Esophagus muscularis mucosa (tissue), 3 donors: ENCODE measurements at regions not wholly inside any gene's neighbourhood (a gene's known extent, or its start where the extent isn't known, plus 50 kb on each side); places are given as distances from the start of the nearest gene placed in this dataset.

Experiments used
- CTCF ChIP-seq, 3 experiments: fragments of 200-600 bp in 2 of 3; fragments of 450-650 bp in 1 of 3; sonication (generic) in 2 of 3; IDR thresholded peaks; one replicate each; pipeline ENCODE4 v1.5.1; 2017 to 2019; ENCODE audit warnings: antibody characterized with exemption in 3 of 3, mild to moderate bottlenecking in 2 of 3, moderate library complexity in 1 of 3
- POLR2A ChIP-seq: fragments of 450-650 bp; IDR thresholded peaks from one replicate; pipeline ENCODE4 v1.6.1; 2017; ENCODE audit warnings: antibody characterized with exemption, moderate library complexity, mild to moderate bottlenecking, low read depth
- POLR2AphosphoS5 ChIP-seq, 2 donors: sonication (generic); formaldehyde crosslinking; IDR thresholded peaks; one replicate each; pipeline ENCODE4 v1.6.1; 2017; ENCODE audit warnings: antibody characterized with exemption in 2 of 2

- no peak for TF ChIP-seq POLR2A
- no peak for TF ChIP-seq CTCF (IDR thresholded peaks at IDR 0.05)
- TF ChIP-seq POLR2AphosphoS5 (IDR thresholded peaks at IDR 0.05), result no peak
Observed at GRCh38 chr11:37770145-37770544, 1172.1 kb upstream of the RAG2 start.
